Activated T-helper 1 cell treated with anti-CD3 and anti-CD28 coated beads, Interleukin-12 subunit alpha, Interleukin-12 subunit beta, Interleukin-2, Interleukin-4 antibody, amounts not matched to agents 30 ng/mL and 10 ng/mL and 1 ng/mL, durations not matched to agents 14 hours and 24 hours and 36 hours (primary cell): ENCODE measurements at regions not wholly inside any gene's neighbourhood (a gene's known extent, or its start where the extent isn't known, plus 50 kb on each side); places are given as distances from the start of the nearest gene placed in this dataset.
"Not testable (repeated sequence)": the region's sequence is repeated elsewhere in the genome, so short reads cannot be mapped to it uniquely, and the experiment has no call there.

Source experiments
- DNase-seq: peaks from one replicate; pipeline ENCODE4 v3.0.0; 2021; ENCODE audit warnings: low spot score
- H3K27ac Mint-ChIP-seq: one replicate; pipeline ENCODE4 v1.8.0; 2021; ENCODE audit warnings: mild to moderate bottlenecking, mixed read lengths
- H3K27me3 Mint-ChIP-seq: one replicate; pipeline ENCODE4 v1.8.0; 2022; ENCODE audit warnings: mild to moderate bottlenecking, moderate library complexity, mixed read lengths; ENCODE audit not compliant: insufficient read depth
- H3K36me3 Mint-ChIP-seq: one replicate; pipeline ENCODE4 v1.8.0; 2021; ENCODE audit warnings: low read depth, mixed read lengths
- H3K4me1 Mint-ChIP-seq: one replicate; pipeline ENCODE4 v1.8.0; 2021; ENCODE audit warnings: low read depth, mixed read lengths
- H3K4me3 Mint-ChIP-seq: one replicate; pipeline ENCODE4 v1.8.0; 2021; ENCODE audit warnings: mild to moderate bottlenecking, moderate library complexity, mixed read lengths
- H3K9me3 Mint-ChIP-seq: one replicate; pipeline ENCODE4 v1.8.0; 2021; ENCODE audit warnings: mixed read lengths
- intact Hi-C: fragments of 100-400 bp; cut with micrococcal nuclease; formaldehyde crosslinking; loops from one replicate; pipeline ENCODE4 v1.15.1; 2024

- H3K27ac Mint-ChIP-seq, result no peak overlapping the region
- H3K4me3 Mint-ChIP-seq, result no peak overlapping the region
- H3K27me3 Mint-ChIP-seq, result peaks cover 6% of the 10 kb centered on the region
- no peaks in the 10 kb centered on the region for H3K9me3 Mint-ChIP-seq
- DNase-seq, result no peak
- no peaks in the 10 kb centered on the region for H3K36me3 Mint-ChIP-seq
- intact Hi-C loops, result loop anchor here (10.0 kb wide), 2 partner anchors 701 to 1091 kb away; no protein-coding TSS in a partner anchor
- no peaks in the 10 kb centered on the region for H3K4me1 Mint-ChIP-seq
These were observed 182.2 kb upstream of the ATP5MC3 start for GRCh38 chr2:175363699-175364098.

GRCh38 chr2:175362331-175362730, 180.8 kb upstream of the ATP5MC3 start:
- DNase-seq, result no peak
- Mint-ChIP-seq H3K9me3 (no peaks in the 10 kb centered on the region), H3K27ac (no peak overlapping the region), H3K27me3 (peaks cover 6% of the 10 kb centered on the region), H3K4me1 (no peaks in the 10 kb centered on the region), H3K4me3 (no peak overlapping the region), H3K36me3 (no peaks in the 10 kb centered on the region)
- intact Hi-C loops, result loop anchor here (10.0 kb wide), 2 partner anchors 702 to 1092 kb away; no protein-coding TSS in a partner anchor

GRCh38 chr2:175359710-175360109, 178.2 kb upstream of the ATP5MC3 start:
- Mint-ChIP-seq H3K36me3 (no peaks in the 10 kb centered on the region), H3K4me1 (no peaks in the 10 kb centered on the region)
- intact Hi-C loops, result loop anchor here (10.0 kb wide), 2 partner anchors 705 to 1095 kb away; no protein-coding TSS in a partner anchor

GRCh38 chr2:175356901-175357300, 175.4 kb upstream of the ATP5MC3 start:
- H3K9me3 Mint-ChIP-seq, result no peaks in the 10 kb centered on the region
- no peak overlapping the region for H3K4me3 Mint-ChIP-seq
- H3K36me3 Mint-ChIP-seq, result no peaks in the 10 kb centered on the region
- intact Hi-C loops, result no loop called here
- H3K27me3 Mint-ChIP-seq, result peaks cover 4% of the 10 kb centered on the region
- H3K27ac Mint-ChIP-seq, result no peak overlapping the region
- H3K4me1 Mint-ChIP-seq, result no peaks in the 10 kb centered on the region
- DNase-seq, result no peak

More at GRCh38 chr2:175359710-175360109, 178.2 kb upstream of the ATP5MC3 start:
- Mint-ChIP-seq H3K27ac (no peak overlapping the region), H3K27me3 (peaks cover 4% of the 10 kb centered on the region), H3K4me3 (no peak overlapping the region), H3K9me3 (no peaks in the 10 kb centered on the region)
- DNase-seq, result no peak

GRCh38 chr2:175355246-175355645, 173.7 kb upstream of the ATP5MC3 start:
- H3K4me3 Mint-ChIP-seq, result no peak overlapping the region
- no peaks in the 10 kb centered on the region for H3K27me3 Mint-ChIP-seq

GRCh38 chr2:175353275-175353674, 171.8 kb upstream of the ATP5MC3 start:
- Mint-ChIP-seq H3K4me3 (no peak overlapping the region), H3K4me1 (no peaks in the 10 kb centered on the region), H3K27ac (no peak overlapping the region), H3K27me3 (no peaks in the 10 kb centered on the region), H3K36me3 (no peaks in the 10 kb centered on the region), H3K9me3 (no peaks in the 10 kb centered on the region)
- DNase-seq, result no peak
- intact Hi-C loops, result no loop called here

More at GRCh38 chr2:175355246-175355645, 173.7 kb upstream of the ATP5MC3 start:
- Mint-ChIP-seq H3K9me3 (no peaks in the 10 kb centered on the region), H3K27ac (no peak overlapping the region), H3K4me1 (no peaks in the 10 kb centered on the region), H3K36me3 (no peaks in the 10 kb centered on the region)
- no peak for DNase-seq
- intact Hi-C loops, result no loop called here

GRCh38 chr2:175351512-175351911, 170.0 kb upstream of the ATP5MC3 start:
- no peaks in the 10 kb centered on the region for H3K9me3 Mint-ChIP-seq
- no peak overlapping the region for H3K4me3 Mint-ChIP-seq
- no peaks in the 10 kb centered on the region for H3K36me3 Mint-ChIP-seq
- no peak overlapping the region for H3K27ac Mint-ChIP-seq
- no peaks in the 10 kb centered on the region for H3K27me3 Mint-ChIP-seq
- intact Hi-C loops, result no loop called here
- DNase-seq, result no peak
- H3K4me1 Mint-ChIP-seq, result no peaks in the 10 kb centered on the region

- no peaks in the 10 kb centered on the region for H3K27me3 Mint-ChIP-seq
- no peaks in the 10 kb centered on the region for H3K9me3 Mint-ChIP-seq
- no peak for DNase-seq
- no peaks in the 10 kb centered on the region for H3K4me1 Mint-ChIP-seq
- intact Hi-C loops, result no loop called here
- no peaks in the 10 kb centered on the region for H3K36me3 Mint-ChIP-seq
- H3K4me3 Mint-ChIP-seq, result no peak overlapping the region
- H3K27ac Mint-ChIP-seq, result no peak overlapping the region
These were observed 168.6 kb upstream of the ATP5MC3 start for GRCh38 chr2:175350105-175350504.

GRCh38 chr2:175342085-175342484, 160.6 kb upstream of the ATP5MC3 start:
- Mint-ChIP-seq H3K27ac (no peak overlapping the region), H3K4me3 (no peak overlapping the region)

GRCh38 chr2:175330195-175330594, 148.7 kb upstream of the ATP5MC3 start:
- no peak overlapping the region for H3K4me3 Mint-ChIP-seq
- DNase-seq, result no peak
- no peaks in the 10 kb centered on the region for H3K36me3 Mint-ChIP-seq
- peaks cover 10% of the 10 kb centered on the region for H3K9me3 Mint-ChIP-seq
- peaks cover 9% of the 10 kb centered on the region for H3K27me3 Mint-ChIP-seq
- H3K27ac Mint-ChIP-seq, result no peak overlapping the region
- intact Hi-C loops, result no loop called here
- no peaks in the 10 kb centered on the region for H3K4me1 Mint-ChIP-seq

More at GRCh38 chr2:175342085-175342484, 160.6 kb upstream of the ATP5MC3 start:
- H3K9me3 Mint-ChIP-seq, result peaks cover 19% of the 10 kb centered on the region
- H3K4me1 Mint-ChIP-seq, result no peaks in the 10 kb centered on the region
- no peaks in the 10 kb centered on the region for H3K36me3 Mint-ChIP-seq
- H3K27me3 Mint-ChIP-seq, result peaks cover 2% of the 10 kb centered on the region
- intact Hi-C loops, result no loop called here
- DNase-seq, result no peak

GRCh38 chr2:175326801-175327200, 145.3 kb upstream of the ATP5MC3 start:
- H3K27me3 Mint-ChIP-seq, result peaks cover 3% of the 10 kb centered on the region
- peaks cover 12% of the 10 kb centered on the region for H3K9me3 Mint-ChIP-seq
- DNase-seq, result no peak
- H3K27ac Mint-ChIP-seq, result no peak overlapping the region
- no peak overlapping the region for H3K4me3 Mint-ChIP-seq
- intact Hi-C loops, result no loop called here
- no peaks in the 10 kb centered on the region for H3K4me1 Mint-ChIP-seq
- no peaks in the 10 kb centered on the region for H3K36me3 Mint-ChIP-seq

- H3K4me3 Mint-ChIP-seq, DNase-seq, intact Hi-C loops: not testable (repeated sequence)
These were observed 144.7 kb upstream of the ATP5MC3 start for GRCh38 chr2:175326164-175326563.

GRCh38 chr2:175323162-175323561, 141.7 kb upstream of the ATP5MC3 start:
- no peak overlapping the region for H3K4me3 Mint-ChIP-seq
- no peaks in the 10 kb centered on the region for H3K4me1 Mint-ChIP-seq
- H3K36me3 Mint-ChIP-seq, result no peaks in the 10 kb centered on the region
- no peak overlapping the region for H3K27ac Mint-ChIP-seq
- intact Hi-C loops, result no loop called here
- DNase-seq, result no peak
- peaks cover 12% of the 10 kb centered on the region for H3K9me3 Mint-ChIP-seq
- H3K27me3 Mint-ChIP-seq, result peaks cover 8% of the 10 kb centered on the region

More at GRCh38 chr2:175326164-175326563, 144.7 kb upstream of the ATP5MC3 start:
- H3K36me3 Mint-ChIP-seq, H3K27ac Mint-ChIP-seq, H3K4me1 Mint-ChIP-seq, H3K27me3 Mint-ChIP-seq: not testable (repeated sequence)
- H3K9me3 Mint-ChIP-seq, result peaks cover 12% of the 10 kb centered on the region

GRCh38 chr2:175318542-175318941, 137.0 kb upstream of the ATP5MC3 start:
- H3K4me3 Mint-ChIP-seq, result no peak overlapping the region
- intact Hi-C loops, result no loop called here
- no peaks in the 10 kb centered on the region for H3K36me3 Mint-ChIP-seq
- no peaks in the 10 kb centered on the region for H3K9me3 Mint-ChIP-seq
- no peaks in the 10 kb centered on the region for H3K4me1 Mint-ChIP-seq
- H3K27me3 Mint-ChIP-seq, result peaks cover 11% of the 10 kb centered on the region
- no peak for DNase-seq
- no peak overlapping the region for H3K27ac Mint-ChIP-seq
